HepG2 (cell line): ENCODE measurements at regions not wholly inside any gene's neighbourhood (a gene's known extent, or its start where the extent isn't known, plus 50 kb on each side); places are given as distances from the start of the nearest gene placed in this dataset.

Experiments
- ATAC-seq: fragments of 200-7000 bp; cut with Tn5 transposase; 3 replicates; pipeline ENCODE4 v1.9.1; 2020; ENCODE audit warnings: mild to moderate bottlenecking, moderate library complexity
- BruUV-seq: library from RNA; stranded (reverse); fragments of 400-500 nt; replicated peaks from 2 replicates; lab custom pipeline; 2021; lab: Mats Ljungman, UMichigan
- CTCF ChIA-PET: fragments of 300-600 bp; formaldehyde crosslinking; extraction: SDS; loops from one replicate; lab custom pipeline; 2021; ENCODE audit warnings: low total read pairs, inconsistent platforms, low intra/inter-chr PET ratio; lab: Yijun Ruan, JAX
- POLR2A ChIA-PET: fragments of 350-600 bp; sonication (Branson Sonifier 250); formaldehyde crosslinking; loops from one replicate; lab custom pipeline; 2020; ENCODE audit warnings: antibody characterized with exemption, inconsistent platforms; lab: Yijun Ruan, JAX
- DNase-seq: peaks from one replicate; pipeline ENCODE4 v3.0.0-alpha.2; 2015; ENCODE audit warnings: low spot score
- FAIRE-seq: peaks from 3 replicates; lab custom pipeline; 2011; peaks lifted over from hg19 to GRCh38; lab: Jason Lieb, UNC
- H2AFZ ChIP-seq: one replicate; pipeline ENCODE4 v1.6.1; 2011; ENCODE audit warnings: low read length, inconsistent platforms
- H3K27ac ChIP-seq: fragments of 300-600 bp; 3 replicates; pipeline ENCODE4 v1.8.0; 2011; ENCODE audit warnings: mixed run types, mild to moderate bottlenecking, mixed read lengths, low read length, inconsistent platforms; ENCODE audit not compliant: insufficient read depth; ENCODE audit errors: extremely low read length
- H3K27me3 ChIP-seq, 2 experiments: fragments of 200-600 bp in 1 of 2; 2 replicates in 1 of 2; 3 replicates in 1 of 2; pipeline versions ENCODE4 v1.6.0 to v1.8.0; 2011; ENCODE audit warnings: low read length in 2 of 2, mild to moderate bottlenecking in 2 of 2, moderate library complexity in 2 of 2, inconsistent platforms in 1 of 2; ENCODE audit not compliant: insufficient read depth in 2 of 2, control insufficient read depth in 1 of 2
- H3K36me3 ChIP-seq, 2 experiments: fragments of 200-600 bp in 1 of 2; replicated peaks in 1 of 2; 2 replicates in 1 of 2; 3 replicates in 1 of 2; pipeline versions ENCODE4 v1.5.1 to v1.8.0; 2011; ENCODE audit warnings: low read length in 2 of 2, inconsistent platforms in 1 of 2; ENCODE audit not compliant: insufficient read depth in 2 of 2, control insufficient read depth in 1 of 2
- H3K4me1 ChIP-seq: 2 replicates; pipeline ENCODE4 v1.5.1; 2012; ENCODE audit warnings: low read length, inconsistent platforms; ENCODE audit not compliant: insufficient read depth
- H3K4me2 ChIP-seq: 2 replicates; pipeline ENCODE4 v1.6.0; 2011; ENCODE audit warnings: low read depth, low read length, inconsistent platforms
- H3K4me3 ChIP-seq, 3 experiments: fragments of 200-600 bp in 1 of 3; sonication (generic), shearing (Covaris generic) in 1 of 3; replicated peaks in 1 of 3; 2 replicates each; pipeline ENCODE4 v1.5.1; 2011 to 2016; ENCODE audit warnings: low read length in 3 of 3, inconsistent platforms in 2 of 3, low read depth in 2 of 3, mild to moderate bottlenecking in 2 of 3, control low read depth in 1 of 3, mixed read lengths in 1 of 3; ENCODE audit not compliant: insufficient read depth in 1 of 3
- H3K79me2 ChIP-seq: one replicate; pipeline ENCODE4 v1.6.1; 2011; ENCODE audit warnings: low read length, inconsistent platforms; ENCODE audit not compliant: insufficient read depth
- H3K9ac ChIP-seq: 2 replicates; pipeline ENCODE4 v1.6.0; 2011; ENCODE audit warnings: mild to moderate bottlenecking, low read depth, low read length, inconsistent platforms; ENCODE audit not compliant: insufficient read depth
- H3K9me3 ChIP-seq: 2 replicates; pipeline ENCODE4 v1.5.1; 2012; ENCODE audit warnings: mild to moderate bottlenecking, low read length
- H4K20me1 ChIP-seq: 2 replicates; pipeline ENCODE4 v1.6.0; 2011; ENCODE audit warnings: inconsistent platforms, mild to moderate bottlenecking, low read length, moderate library complexity; ENCODE audit not compliant: insufficient read depth
- ONECUT2 ChIP-seq: sonication (generic); formaldehyde crosslinking; IDR thresholded peaks from 2 replicates; pipeline ENCODE4 v1.4.0; 2020; ENCODE audit warnings: missing genetic modification reagents
- SRSF9 ChIP-seq: fragments of 200-400 bp; formaldehyde crosslinking; IDR thresholded peaks from 2 replicates; pipeline ENCODE4 v1.6.1; 2018; ENCODE audit warnings: borderline replicate concordance, mild to moderate bottlenecking, low read depth, low read length; ENCODE audit not compliant: insufficient read depth, poor library complexity, severe bottlenecking
- ZNF30 ChIP-seq: sonication (generic); formaldehyde crosslinking; IDR thresholded peaks from 2 replicates; pipeline ENCODE4 v1.5.0; 2020; ENCODE audit warnings: mild to moderate bottlenecking, missing genetic modification reagents
- ZNF746 ChIP-seq: sonication (generic); formaldehyde crosslinking; IDR thresholded peaks from 2 replicates; pipeline ENCODE4 v1.8.0; 2022; ENCODE audit warnings: mild to moderate bottlenecking, missing genetic modification reagents
- ZNF850 ChIP-seq: sonication (generic); formaldehyde crosslinking; conservative IDR thresholded peaks from 2 replicates; pipeline ENCODE4 v1.9.0; 2021; ENCODE audit warnings: mild to moderate bottlenecking, missing genetic modification reagents
- WGBS: methylation state at CpG from one replicate; pipeline ENCODE4 v1.1.6; 2017; ENCODE audit warnings: low lambda C conversion rate; 5-methylcytosine and 5-hydroxymethylcytosine counted together
- in situ Hi-C: cut with HindIII; loops from 2 replicates; pipeline ENCODE4 v1.10.0; 2017; ENCODE audit warnings: low pct_unique_long_range_greater_than_20kb; ENCODE audit not compliant: extremely low pct_ligation_motif_present
- intact Hi-C: fragments of 100-400 bp; cut with micrococcal nuclease; formaldehyde crosslinking; loops from one replicate; pipeline ENCODE4 v1.10.0; 2022; ENCODE audit not compliant: unreplicated experiment
- TF ChIP-seq, protein P1 (sequence below): sonication (generic); formaldehyde crosslinking; IDR thresholded peaks from 2 replicates; pipeline ENCODE4 v1.4.0; 2020; ENCODE audit warnings: mild to moderate bottlenecking, missing genetic modification reagents

DNA sequence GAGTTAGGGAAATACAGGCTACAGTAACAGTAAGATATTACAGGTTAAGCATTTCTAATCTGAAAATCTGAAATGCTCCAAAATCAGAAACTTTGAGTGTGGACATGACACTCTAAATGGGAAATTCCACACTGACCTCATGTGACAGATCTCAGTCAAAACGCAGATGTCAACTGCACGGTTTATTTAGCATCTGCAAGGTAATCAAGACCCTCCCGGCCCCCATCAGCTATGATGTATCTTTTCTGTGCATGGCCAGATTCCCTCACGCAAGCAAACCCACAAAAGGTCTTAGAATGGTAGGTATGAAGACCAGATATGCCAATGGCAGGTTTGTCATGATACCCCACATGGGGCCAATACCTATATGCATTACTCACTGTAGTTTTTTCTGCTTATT lies 82.8 kb downstream of the COQ2 start:
- Histone ChIP-seq H3K9ac (no peak overlapping the region), H3K36me3 (no peaks in the 10 kb centered on the region), H3K4me2 (no peak overlapping the region), H3K4me1 (peaks cover 13% of the 10 kb centered on the region), H3K4me3 (no peak overlapping the region)
- no TSS peak for BruUV-seq
- no peak for DNase-seq
- no peak for FAIRE-seq
- TF ChIP-seq, protein P1, sequence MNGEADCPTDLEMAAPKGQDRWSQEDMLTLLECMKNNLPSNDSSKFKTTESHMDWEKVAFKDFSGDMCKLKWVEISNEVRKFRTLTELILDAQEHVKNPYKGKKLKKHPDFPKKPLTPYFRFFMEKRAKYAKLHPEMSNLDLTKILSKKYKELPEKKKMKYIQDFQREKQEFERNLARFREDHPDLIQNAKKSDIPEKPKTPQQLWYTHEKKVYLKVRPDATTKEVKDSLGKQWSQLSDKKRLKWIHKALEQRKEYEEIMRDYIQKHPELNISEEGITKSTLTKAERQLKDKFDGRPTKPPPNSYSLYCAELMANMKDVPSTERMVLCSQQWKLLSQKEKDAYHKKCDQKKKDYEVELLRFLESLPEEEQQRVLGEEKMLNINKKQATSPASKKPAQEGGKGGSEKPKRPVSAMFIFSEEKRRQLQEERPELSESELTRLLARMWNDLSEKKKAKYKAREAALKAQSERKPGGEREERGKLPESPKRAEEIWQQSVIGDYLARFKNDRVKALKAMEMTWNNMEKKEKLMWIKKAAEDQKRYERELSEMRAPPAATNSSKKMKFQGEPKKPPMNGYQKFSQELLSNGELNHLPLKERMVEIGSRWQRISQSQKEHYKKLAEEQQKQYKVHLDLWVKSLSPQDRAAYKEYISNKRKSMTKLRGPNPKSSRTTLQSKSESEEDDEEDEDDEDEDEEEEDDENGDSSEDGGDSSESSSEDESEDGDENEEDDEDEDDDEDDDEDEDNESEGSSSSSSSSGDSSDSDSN: no peak
- TF ChIP-seq ONECUT2 (no peak), ZNF30 (CRISPR knock-in tag) (no peak), ZNF746 (CRISPR knock-in tag) (no peak), SRSF9 (no peak), ZNF850 (CRISPR knock-in tag) (no peak)
- TF ChIP-seq, all 625 proteins: peak for 0
- WGBS: 63% methylated on average over 1 of the region's 4 CpGs
- no peaks in the 10 kb centered on the region for H3K27me3 ChIP-seq
- H4K20me1 ChIP-seq: no peaks in the 10 kb centered on the region
- POLR2A ChIA-PET: no interaction called here
- no peaks in the 10 kb centered on the region for H3K9me3 ChIP-seq
- H2AFZ ChIP-seq: no peak overlapping the region
- H3K79me2 ChIP-seq: no peaks in the 10 kb centered on the region
- in situ Hi-C loops (no loop called here), intact Hi-C loops (no loop called here)
- no peak overlapping the region for H3K27ac ChIP-seq
- CTCF ChIA-PET: no interaction called here
- ATAC-seq: no peak
